Parathyroid adenoma (tissue), 2 donors: ENCODE measurements at regions not wholly inside any gene's neighbourhood (a gene's known extent, or its start where the extent isn't known, plus 50 kb on each side); places are given as distances from the start of the nearest gene placed in this dataset.

Experiments
- H2AFZ ChIP-seq: fragments of 300-600 bp; sonication (generic); one replicate; pipeline ENCODE4 v1.7.0; 2017; ENCODE audit warnings: antibody characterized with exemption, mild to moderate bottlenecking
- H3K27ac ChIP-seq: fragments of 300-600 bp; sonication (generic); one replicate; pipeline ENCODE4 v1.7.0; 2017
- H3K27me3 ChIP-seq: fragments of 300-600 bp; sonication (generic); one replicate; pipeline ENCODE4 v1.7.0; 2017; ENCODE audit warnings: low read length; ENCODE audit not compliant: control insufficient read depth, insufficient read depth
- H3K36me3 ChIP-seq: fragments of 300-600 bp; sonication (generic); one replicate; pipeline ENCODE4 v1.7.0; 2017; ENCODE audit warnings: low read length; ENCODE audit not compliant: control insufficient read depth, insufficient read depth
- H3K4me1 ChIP-seq: fragments of 300-600 bp; sonication (generic); one replicate; pipeline ENCODE4 v1.7.0; 2017; ENCODE audit warnings: control low read depth
- H3K4me2 ChIP-seq: fragments of 300-600 bp; sonication (generic); one replicate; pipeline ENCODE4 v1.7.0; 2017; ENCODE audit warnings: low read length
- H3K4me3 ChIP-seq: fragments of 300-600 bp; sonication (generic); one replicate; pipeline ENCODE4 v1.7.0; 2017; ENCODE audit warnings: low read depth, low read length
- H3K79me2 ChIP-seq: fragments of 300-600 bp; sonication (generic); one replicate; pipeline ENCODE4 v1.7.0; 2017; ENCODE audit warnings: control low read depth
- H3K9ac ChIP-seq: fragments of 300-600 bp; sonication (generic); one replicate; pipeline ENCODE4 v1.7.0; 2017; ENCODE audit warnings: mild to moderate bottlenecking
- H3K9me3 ChIP-seq: fragments of 300-600 bp; sonication (generic); one replicate; pipeline ENCODE4 v1.7.0; 2017; ENCODE audit warnings: low read length; ENCODE audit not compliant: control insufficient read depth
- TF ChIP-seq, protein P1 (sequence below): fragments of 300-600 bp; sonication (generic); IDR thresholded peaks from one replicate; pipeline ENCODE4 v1.7.0; 2017; ENCODE audit warnings: antibody characterized with exemption, mild to moderate bottlenecking
- donor health status: primary hyperparathyroidism.

DNA sequence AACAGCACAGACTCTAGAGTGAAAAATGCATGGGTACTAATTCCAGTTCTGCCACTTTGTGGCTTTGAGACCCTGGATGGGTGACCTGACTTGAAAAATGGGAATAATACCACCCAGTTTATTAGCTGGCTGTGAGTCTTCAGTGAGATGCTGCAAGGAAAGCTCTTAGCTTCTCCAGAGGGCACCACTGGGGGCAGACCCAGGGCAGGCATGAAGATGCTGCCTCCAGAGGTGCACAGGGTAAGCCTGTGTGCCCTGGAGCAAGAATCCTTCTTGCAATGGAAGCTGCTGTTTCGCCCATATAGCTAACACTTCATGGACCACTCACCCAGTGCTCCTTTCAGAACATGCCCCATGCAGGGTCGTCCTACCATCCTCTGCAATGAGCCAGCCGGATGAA lies 75.7 kb downstream of the C5orf15 start:
- TF ChIP-seq, protein P1, sequence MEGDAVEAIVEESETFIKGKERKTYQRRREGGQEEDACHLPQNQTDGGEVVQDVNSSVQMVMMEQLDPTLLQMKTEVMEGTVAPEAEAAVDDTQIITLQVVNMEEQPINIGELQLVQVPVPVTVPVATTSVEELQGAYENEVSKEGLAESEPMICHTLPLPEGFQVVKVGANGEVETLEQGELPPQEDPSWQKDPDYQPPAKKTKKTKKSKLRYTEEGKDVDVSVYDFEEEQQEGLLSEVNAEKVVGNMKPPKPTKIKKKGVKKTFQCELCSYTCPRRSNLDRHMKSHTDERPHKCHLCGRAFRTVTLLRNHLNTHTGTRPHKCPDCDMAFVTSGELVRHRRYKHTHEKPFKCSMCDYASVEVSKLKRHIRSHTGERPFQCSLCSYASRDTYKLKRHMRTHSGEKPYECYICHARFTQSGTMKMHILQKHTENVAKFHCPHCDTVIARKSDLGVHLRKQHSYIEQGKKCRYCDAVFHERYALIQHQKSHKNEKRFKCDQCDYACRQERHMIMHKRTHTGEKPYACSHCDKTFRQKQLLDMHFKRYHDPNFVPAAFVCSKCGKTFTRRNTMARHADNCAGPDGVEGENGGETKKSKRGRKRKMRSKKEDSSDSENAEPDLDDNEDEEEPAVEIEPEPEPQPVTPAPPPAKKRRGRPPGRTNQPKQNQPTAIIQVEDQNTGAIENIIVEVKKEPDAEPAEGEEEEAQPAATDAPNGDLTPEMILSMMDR: no peak
- no peaks in the 10 kb centered on the region for H3K4me1 ChIP-seq
- H3K36me3 ChIP-seq: no peaks in the 10 kb centered on the region
- H3K79me2 ChIP-seq: no peaks in the 10 kb centered on the region
- H3K27ac ChIP-seq: no peak overlapping the region
- H2AFZ ChIP-seq: no peak overlapping the region
- no peaks in the 10 kb centered on the region for H3K9me3 ChIP-seq
- no peak overlapping the region for H3K4me3 ChIP-seq
- H3K4me2 ChIP-seq: no peak overlapping the region
- no peaks in the 10 kb centered on the region for H3K27me3 ChIP-seq
- H3K9ac ChIP-seq: no peak overlapping the region

- Histone ChIP-seq H3K9ac (no peak overlapping the region), H3K4me2 (no peak overlapping the region), H3K4me3 (no peak overlapping the region), H2AFZ (no peak overlapping the region), H3K9me3 (no peaks in the 10 kb centered on the region), H3K27me3 (no peaks in the 10 kb centered on the region), H3K36me3 (no peaks in the 10 kb centered on the region), H3K4me1 (no peaks in the 10 kb centered on the region), H3K27ac (no peak overlapping the region), H3K79me2 (no peaks in the 10 kb centered on the region)
- TF ChIP-seq, protein P1: no peak
Measured at GRCh38 chr5:133892306-133892705, 76.1 kb downstream of the C5orf15 start.

DNA sequence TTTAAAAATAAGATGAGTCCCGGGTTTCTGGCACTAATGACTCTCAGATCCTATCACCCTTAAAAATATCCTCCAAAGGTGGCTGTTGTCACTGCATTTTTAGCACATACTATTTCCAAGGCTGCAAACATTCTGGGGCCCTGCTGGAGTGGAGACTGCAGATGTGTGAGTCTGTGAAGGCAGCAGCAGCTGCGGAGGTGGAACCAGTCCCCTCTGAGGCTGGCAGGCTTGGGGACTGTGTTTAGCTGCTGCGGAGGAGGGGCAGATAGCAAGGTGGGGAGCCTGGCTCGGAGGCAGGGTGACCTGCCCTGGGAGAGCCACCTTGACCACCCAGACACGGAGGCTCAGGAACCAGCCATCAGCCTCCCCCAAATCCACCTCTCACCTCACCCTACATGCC lies 77.0 kb downstream of the C5orf15 start:
- Histone ChIP-seq H3K36me3 (no peaks in the 10 kb centered on the region), H3K4me3 (no peak overlapping the region), H3K4me2 (no peak overlapping the region), H3K79me2 (no peaks in the 10 kb centered on the region), H2AFZ (no peak overlapping the region), H3K9ac (no peak overlapping the region), H3K9me3 (no peaks in the 10 kb centered on the region), H3K27me3 (no peaks in the 10 kb centered on the region), H3K4me1 (no peaks in the 10 kb centered on the region), H3K27ac (no peak overlapping the region)
- TF ChIP-seq, protein P1: no peak

DNA sequence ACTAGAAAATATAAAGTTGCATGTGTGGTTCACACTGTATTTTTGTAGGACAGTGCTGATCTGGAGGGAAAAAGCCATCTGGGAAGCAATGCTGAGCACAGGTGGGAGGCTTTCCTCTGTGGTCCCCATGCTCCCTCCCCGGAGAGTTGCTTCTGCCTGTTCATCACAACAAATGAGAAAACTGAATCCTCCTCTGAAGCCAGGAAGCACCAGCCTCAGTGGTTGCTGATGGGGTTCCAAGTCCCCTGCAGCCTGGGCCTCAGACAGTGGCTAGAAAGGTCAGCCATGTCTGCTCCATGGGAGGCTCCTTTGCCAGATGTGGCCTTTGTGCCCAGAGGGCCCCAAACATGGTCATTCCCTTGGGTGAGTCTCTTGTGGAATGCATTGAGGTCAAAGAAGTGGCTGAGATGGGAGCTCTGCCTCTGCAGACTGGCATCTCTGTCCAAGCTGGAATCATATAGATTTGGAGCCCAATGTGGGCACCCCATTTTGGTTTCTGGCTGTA lies 77.6 kb downstream of the C5orf15 start:
- no peaks in the 10 kb centered on the region for H3K9me3 ChIP-seq

DNA sequence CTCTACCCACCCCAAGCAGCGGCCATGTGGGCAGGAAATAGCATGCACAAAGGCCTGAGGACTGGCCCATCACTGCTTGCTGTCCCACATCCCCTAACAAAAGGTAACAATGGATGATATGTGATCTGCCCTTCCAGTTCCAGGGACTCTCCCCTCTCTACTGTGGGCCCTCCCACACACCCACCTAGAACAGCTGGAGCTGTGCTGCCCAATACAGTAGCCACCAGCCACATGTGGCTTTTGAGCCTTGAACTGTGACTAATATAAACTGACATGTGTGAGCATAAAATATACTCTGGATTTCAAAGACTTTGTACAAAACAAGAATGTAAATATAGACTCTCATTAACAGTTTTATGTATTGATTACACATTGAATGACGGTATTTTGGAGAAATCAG lies 78.1 kb downstream of the C5orf15 start:
- no peak overlapping the region for H3K27ac ChIP-seq
- no peaks in the 10 kb centered on the region for H3K9me3 ChIP-seq
- no peaks in the 10 kb centered on the region for H3K79me2 ChIP-seq
- H3K36me3 ChIP-seq: no peaks in the 10 kb centered on the region
- H3K9ac ChIP-seq: no peak overlapping the region
- no peaks in the 10 kb centered on the region for H3K27me3 ChIP-seq
- TF ChIP-seq, protein P1: no peak
- H3K4me3 ChIP-seq: no peak overlapping the region
- no peaks in the 10 kb centered on the region for H3K4me1 ChIP-seq
- H2AFZ ChIP-seq: no peak overlapping the region
- H3K4me2 ChIP-seq: no peak overlapping the region

More for the DNA sequence above, 77.6 kb downstream of the C5orf15 start:
- Histone ChIP-seq H2AFZ (no peak overlapping the region), H3K4me3 (no peak overlapping the region), H3K79me2 (no peaks in the 10 kb centered on the region), H3K27me3 (no peaks in the 10 kb centered on the region), H3K27ac (no peak overlapping the region), H3K4me2 (no peak overlapping the region), H3K36me3 (no peaks in the 10 kb centered on the region), H3K4me1 (no peaks in the 10 kb centered on the region), H3K9ac (no peak overlapping the region)
- TF ChIP-seq, protein P1: no peak
